ENCODE measurements at regions not wholly inside any gene's neighbourhood (a gene's known extent, or its start where the extent isn't known, plus 50 kb on each side); places are given as distances from the start of the nearest gene placed in this dataset.

DNA sequence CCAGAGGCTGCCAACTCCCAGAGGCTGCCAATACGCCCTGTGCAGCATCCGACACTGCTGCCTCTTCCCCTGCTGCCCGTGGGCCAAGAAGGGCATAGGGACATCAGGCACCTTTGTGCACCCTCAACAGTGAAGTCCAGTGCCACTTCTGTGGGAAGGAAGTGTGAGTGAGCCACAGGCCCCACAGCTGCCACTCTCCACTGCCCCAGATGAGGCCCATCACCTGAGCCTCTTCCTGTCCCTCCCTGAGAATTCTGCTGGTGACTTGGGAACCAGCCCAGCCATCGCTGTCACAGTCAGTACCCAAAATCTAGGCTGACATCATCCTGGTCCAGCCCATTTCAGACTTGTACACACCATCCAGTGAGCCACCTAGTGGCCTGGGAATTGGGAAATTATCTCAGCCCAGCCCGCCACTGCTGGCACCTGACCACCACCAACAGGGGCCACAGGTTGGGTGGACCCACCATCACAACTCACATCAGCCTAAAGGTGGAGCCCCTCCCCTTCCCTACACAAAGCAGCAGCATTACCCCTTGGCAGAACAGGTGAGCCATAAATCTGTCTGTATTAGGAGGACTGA, 733.9 kb upstream of the KLHL1 start:
- TF ChIP-seq, protein P1, sequence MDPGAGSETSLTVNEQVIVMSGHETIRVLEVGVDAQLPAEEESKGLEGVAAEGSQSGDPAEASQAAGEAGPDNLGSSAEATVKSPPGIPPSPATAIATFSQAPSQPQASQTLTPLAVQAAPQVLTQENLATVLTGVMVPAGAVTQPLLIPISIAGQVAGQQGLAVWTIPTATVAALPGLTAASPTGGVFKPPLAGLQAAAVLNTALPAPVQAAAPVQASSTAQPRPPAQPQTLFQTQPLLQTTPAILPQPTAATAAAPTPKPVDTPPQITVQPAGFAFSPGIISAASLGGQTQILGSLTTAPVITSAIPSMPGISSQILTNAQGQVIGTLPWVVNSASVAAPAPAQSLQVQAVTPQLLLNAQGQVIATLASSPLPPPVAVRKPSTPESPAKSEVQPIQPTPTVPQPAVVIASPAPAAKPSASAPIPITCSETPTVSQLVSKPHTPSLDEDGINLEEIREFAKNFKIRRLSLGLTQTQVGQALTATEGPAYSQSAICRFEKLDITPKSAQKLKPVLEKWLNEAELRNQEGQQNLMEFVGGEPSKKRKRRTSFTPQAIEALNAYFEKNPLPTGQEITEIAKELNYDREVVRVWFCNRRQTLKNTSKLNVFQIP (CRISPR knock-in tag; IDR thresholded peaks at IDR 0.05; ENCODE audit: borderline replicate concordance, low read depth), result no peak
- TF ChIP-seq, protein P2, sequence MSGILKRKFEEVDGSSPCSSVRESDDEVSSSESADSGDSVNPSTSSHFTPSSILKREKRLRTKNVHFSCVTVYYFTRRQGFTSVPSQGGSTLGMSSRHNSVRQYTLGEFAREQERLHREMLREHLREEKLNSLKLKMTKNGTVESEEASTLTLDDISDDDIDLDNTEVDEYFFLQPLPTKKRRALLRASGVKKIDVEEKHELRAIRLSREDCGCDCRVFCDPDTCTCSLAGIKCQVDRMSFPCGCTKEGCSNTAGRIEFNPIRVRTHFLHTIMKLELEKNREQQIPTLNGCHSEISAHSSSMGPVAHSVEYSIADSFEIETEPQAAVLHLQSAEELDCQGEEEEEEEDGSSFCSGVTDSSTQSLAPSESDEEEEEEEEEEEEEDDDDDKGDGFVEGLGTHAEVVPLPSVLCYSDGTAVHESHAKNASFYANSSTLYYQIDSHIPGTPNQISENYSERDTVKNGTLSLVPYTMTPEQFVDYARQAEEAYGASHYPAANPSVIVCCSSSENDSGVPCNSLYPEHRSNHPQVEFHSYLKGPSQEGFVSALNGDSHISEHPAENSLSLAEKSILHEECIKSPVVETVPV (CRISPR knock-in tag; IDR thresholded peaks at IDR 0.05), result no peak
- no peak for TF ChIP-seq ARNTL (CRISPR knock-in tag; IDR thresholded peaks at IDR 0.05; ENCODE audit: borderline replicate concordance, low read depth)

Measured in SK-N-SH treated with all-trans-retinoic acid at 6 μM for 48 hours (cell line).